HG03558 (cell line): ENCODE measurements at regions not wholly inside any gene's neighbourhood (a gene's known extent, or its start where the extent isn't known, plus 50 kb on each side); places are given as distances from the start of the nearest gene placed in this dataset.
"Not testable (repeated sequence)": the region's sequence is repeated elsewhere in the genome, so short reads cannot be mapped to it uniquely, and the experiment has no call there.

ENCODE experiments used
- ATAC-seq: cut with Tn5 transposase; IDR thresholded peaks from one replicate; pipeline ENCODE4 v1.9.1; 2021; ENCODE audit warnings: moderate number of reproducible peaks; ENCODE audit not compliant: unreplicated experiment; ENCODE audit errors: extremely low read depth

- ATAC-seq, result no peak
These were observed 146.8 kb upstream of the USP9X start for GRCh38 chrX:40938423-40938822.

- no peak for ATAC-seq
These were observed 142.1 kb upstream of the USP9X start for GRCh38 chrX:40943093-40943641.

- ATAC-seq, result no peak
These were observed 139.9 kb upstream of the USP9X start for GRCh38 chrX:40945361-40945713.

- no peak for ATAC-seq
These were observed 138.0 kb upstream of the USP9X start for GRCh38 chrX:40947276-40947675.

GRCh38 chrX:40949071-40949470, 136.2 kb upstream of the USP9X start:
- ATAC-seq, result no peak

GRCh38 chrX:40950546-40950945, 134.7 kb upstream of the USP9X start:
- no peak for ATAC-seq

- not testable (repeated sequence) for ATAC-seq
These were observed 133.8 kb upstream of the USP9X start for GRCh38 chrX:40951407-40951806.

GRCh38 chrX:40952855-40953254, 132.4 kb upstream of the USP9X start:
- ATAC-seq, result no peak

- peak; percentile 65 for ATAC-seq
These were observed 131.9 kb upstream of the USP9X start for GRCh38 chrX:40953369-40953768.

- ATAC-seq, result no peak
These were observed 125.2 kb upstream of the USP9X start for GRCh38 chrX:40960041-40960440.

GRCh38 chrX:40962793-40963407, 122.3 kb upstream of the USP9X start:
- no peak for ATAC-seq

GRCh38 chrX:40964008-40964407, 121.2 kb upstream of the USP9X start:
- ATAC-seq, result no peak

- no peak for ATAC-seq
These were observed 120.3 kb upstream of the USP9X start for GRCh38 chrX:40964633-40965586.

- ATAC-seq, result no peak
These were observed 118.9 kb upstream of the USP9X start for GRCh38 chrX:40966213-40966820.

- ATAC-seq, result no peak
These were observed 117.1 kb upstream of the USP9X start for GRCh38 chrX:40968180-40968579.

- ATAC-seq, result no peak
These were observed 113.5 kb upstream of the USP9X start for GRCh38 chrX:40971736-40972135.

GRCh38 chrX:40973619-40974018, 111.6 kb upstream of the USP9X start:
- ATAC-seq, result no peak

GRCh38 chrX:40975951-40976350, 109.3 kb upstream of the USP9X start:
- ATAC-seq, result no peak

GRCh38 chrX:40976981-40977380, 108.3 kb upstream of the USP9X start:
- ATAC-seq, result no peak

GRCh38 chrX:40984962-40985361, 100.3 kb upstream of the USP9X start:
- no peak for ATAC-seq

- ATAC-seq, result no peak
These were observed 97.8 kb upstream of the USP9X start for GRCh38 chrX:40987413-40987812.
